CD14-positive monocyte (primary cell): ENCODE measurements at regions not wholly inside any gene's neighbourhood (a gene's known extent, or its start where the extent isn't known, plus 50 kb on each side); places are given as distances from the start of the nearest gene placed in this dataset.

Source experiments
- DNase-seq, 3 donors: peaks; one replicate each; pipeline ENCODE4 v3.0.0-alpha.2; 2011 to 2022
- H2AFZ ChIP-seq: 2 replicates; pipeline ENCODE4 v1.6.0; 2012; ENCODE audit warnings: mild to moderate bottlenecking, low read depth, low read length, inconsistent platforms; ENCODE audit not compliant: insufficient read depth, poor library complexity, severe bottlenecking
- H3K27ac ChIP-seq, 2 donors: 1 replicate in 1 of 2; 2 replicates in 1 of 2; pipeline ENCODE4 v1.5.1; 2012 to 2013; ENCODE audit warnings: low read length in 2 of 2, control low read depth in 1 of 2, inconsistent platforms in 1 of 2, low read depth in 1 of 2, mild to moderate bottlenecking in 1 of 2
- H3K27me3 ChIP-seq, 2 donors: one replicate each; pipeline versions ENCODE4 v1.6.0 to v1.6.1; 2011 to 2013; ENCODE audit warnings: low read length in 2 of 2; ENCODE audit not compliant: control insufficient read depth in 2 of 2, insufficient read depth in 2 of 2
- H3K36me3 ChIP-seq, 2 donors: replicated peaks in 1 of 2; 1 replicate in 1 of 2; 2 replicates in 1 of 2; pipeline versions ENCODE4 v1.5.1 to v1.6.1; 2012 to 2013; ENCODE audit warnings: low read length in 2 of 2, control low read depth in 1 of 2, inconsistent platforms in 1 of 2, mild to moderate bottlenecking in 1 of 2; ENCODE audit not compliant: insufficient read depth in 2 of 2, control insufficient read depth in 1 of 2
- H3K4me1 ChIP-seq, 2 donors: 1 replicate in 1 of 2; 2 replicates in 1 of 2; pipeline versions ENCODE4 v1.5.1 to v1.6.1; 2012 to 2013; ENCODE audit warnings: low read length in 2 of 2, control low read depth in 1 of 2, inconsistent platforms in 1 of 2, mild to moderate bottlenecking in 1 of 2, moderate library complexity in 1 of 2; ENCODE audit not compliant: insufficient read depth in 2 of 2, control insufficient read depth in 1 of 2
- H3K4me2 ChIP-seq: replicated peaks from 2 replicates; pipeline ENCODE3; 2012; ENCODE audit warnings: low read length, moderate library complexity, mild to moderate bottlenecking; ENCODE audit not compliant: poor library complexity, severe bottlenecking; ENCODE audit errors: extremely low read depth
- H3K4me3 ChIP-seq, 3 experiments: fragments of 200-600 bp in 1 of 3; sonication (generic) in 1 of 3; replicated peaks in 1 of 3; 1 replicate in 2 of 3; 2 replicates in 1 of 3; pipeline ENCODE4 v1.5.1; 2011 to 2013; ENCODE audit warnings: low read length in 3 of 3, mild to moderate bottlenecking in 3 of 3, control low read depth in 2 of 3, low read depth in 2 of 3, inconsistent platforms in 1 of 3, moderate library complexity in 1 of 3
- H3K79me2 ChIP-seq: 2 replicates; pipeline ENCODE4 v1.6.0; 2012; ENCODE audit warnings: mild to moderate bottlenecking, control low read depth, inconsistent platforms, low read length, moderate library complexity; ENCODE audit not compliant: insufficient read depth
- H3K9ac ChIP-seq: 2 replicates; pipeline ENCODE4 v1.6.0; 2017; ENCODE audit warnings: low read length, mild to moderate bottlenecking; ENCODE audit not compliant: insufficient read depth, poor library complexity, severe bottlenecking
- H3K9me3 ChIP-seq, 2 donors: replicated peaks in 1 of 2; 1 replicate in 1 of 2; 2 replicates in 1 of 2; pipeline versions ENCODE4 v1.5.1 to v1.6.1; 2012 to 2013; ENCODE audit warnings: low read length in 2 of 2, control low read depth in 1 of 2; ENCODE audit not compliant: control insufficient read depth in 1 of 2, insufficient read depth in 1 of 2
- H4K20me1 ChIP-seq: 2 replicates; pipeline ENCODE4 v1.6.0; 2012; ENCODE audit warnings: mild to moderate bottlenecking, low read length, control low read depth, moderate library complexity; ENCODE audit not compliant: insufficient read depth
- H3K27ac Mint-ChIP-seq, 7 donors: one replicate each; pipeline ENCODE4 v1.8.0; 2020; ENCODE audit warnings: mild to moderate bottlenecking in 7 of 7, mixed read lengths in 7 of 7, moderate library complexity in 6 of 7, inconsistent platforms in 2 of 7
- H3K27me3 Mint-ChIP-seq, 3 donors: one replicate each; pipeline ENCODE4 v1.8.0; 2021 to 2022; ENCODE audit warnings: low read depth in 3 of 3, mild to moderate bottlenecking in 3 of 3, mixed read lengths in 3 of 3, moderate library complexity in 3 of 3, inconsistent platforms in 1 of 3
- H3K36me3 Mint-ChIP-seq, 2 donors: one replicate each; pipeline ENCODE4 v1.8.0; 2020; ENCODE audit warnings: mixed read lengths in 2 of 2, inconsistent platforms in 1 of 2, mild to moderate bottlenecking in 1 of 2
- H3K4me1 Mint-ChIP-seq: one replicate; pipeline ENCODE4 v1.8.0; 2020; ENCODE audit warnings: mild to moderate bottlenecking, mixed read lengths
- H3K4me3 Mint-ChIP-seq, 2 donors: one replicate each; pipeline ENCODE4 v1.8.0; 2020; ENCODE audit warnings: mild to moderate bottlenecking in 2 of 2, mixed read lengths in 2 of 2, moderate library complexity in 1 of 2
- H3K9me3 Mint-ChIP-seq, 7 donors: one replicate each; pipeline ENCODE4 v1.8.0; 2020 to 2022; ENCODE audit warnings: mixed read lengths in 7 of 7, mild to moderate bottlenecking in 6 of 7, moderate library complexity in 6 of 7, inconsistent platforms in 2 of 7
- CTCF ChIP-seq: fragments of 200-600 bp; IDR thresholded peaks from one replicate; pipeline ENCODE4 v1.8.0; 2022; ENCODE audit warnings: antibody characterized with exemption, mild to moderate bottlenecking
- WGBS: methylation state at CpG from one replicate; pipeline ENCODE4 v1.1.5; 2013; ENCODE audit warnings: missing lambda C conversion rate; ENCODE audit not compliant: insufficient coverage; 5-methylcytosine and 5-hydroxymethylcytosine counted together
- intact Hi-C, 2 donors: fragments of 100-400 bp; cut with micrococcal nuclease; formaldehyde crosslinking; loops; one replicate each; pipeline versions ENCODE4 v1.15.0 to v1.15.1; 2023

- Histone ChIP-seq H3K36me3 (no peaks in the 10 kb centered on the region), H3K27me3 (no peaks in the 10 kb centered on the region), H3K9me3 (no peaks in the 10 kb centered on the region), H3K4me3 (no peak overlapping the region), H3K27ac (no peak overlapping the region), H3K79me2 (no peaks in the 10 kb centered on the region), H2AFZ (no peak overlapping the region), H3K9ac (no peak overlapping the region), H4K20me1 (no peaks in the 10 kb centered on the region), H3K4me1 (no peaks in the 10 kb centered on the region), H3K4me2 (no peak overlapping the region)
- Mint-ChIP-seq H3K36me3 (no peaks in the 10 kb centered on the region), H3K27ac (peak overlapping the region in 1 of 7 donors; percentile 41), H3K9me3 (no peaks in the 10 kb centered on the region), H3K27me3 (peaks cover 5 to 8% (median 8%) of the 10 kb centered on the region in 3 donors), H3K4me3 (no peak overlapping the region), H3K4me1 (no peaks in the 10 kb centered on the region)
- 86% methylated on average over 18 of the region's 26 CpGs for WGBS
- no peak for DNase-seq
- intact Hi-C loops: no loop called here
- no peak for TF ChIP-seq CTCF
These were observed 56.1 kb downstream of the RMI2 start for GRCh38 chr16:11401161-11402050.

GRCh38 chr16:11402051-11402744 lies 56.9 kb downstream of the RMI2 start:
- H3K9me3 Mint-ChIP-seq: peaks cover 0 to under 1% (median 0%) of the 10 kb centered on the region in 7 donors
- Histone ChIP-seq H3K4me1 (no peaks in the 10 kb centered on the region), H3K4me2 (no peak overlapping the region), H3K79me2 (no peaks in the 10 kb centered on the region), H3K4me3 (no peak overlapping the region), H2AFZ (no peak overlapping the region), H3K27me3 (no peaks in the 10 kb centered on the region), H3K27ac (no peak overlapping the region), H3K9me3 (no peaks in the 10 kb centered on the region), H4K20me1 (no peaks in the 10 kb centered on the region), H3K9ac (no peak overlapping the region), H3K36me3 (no peaks in the 10 kb centered on the region)
- intact Hi-C loops: no loop called here
- no peak overlapping the region for H3K4me3 Mint-ChIP-seq
- H3K4me1 Mint-ChIP-seq: no peaks in the 10 kb centered on the region
- WGBS: 93% methylated on average over 23 of the region's 23 CpGs
- no peak for DNase-seq
- H3K27me3 Mint-ChIP-seq: peaks cover 5 to 8% (median 8%) of the 10 kb centered on the region in 3 donors
- no peak overlapping the region for H3K27ac Mint-ChIP-seq
- no peak for TF ChIP-seq CTCF
- no peaks in the 10 kb centered on the region for H3K36me3 Mint-ChIP-seq
